Osteoblast (primary cell): ENCODE measurements at regions not wholly inside any gene's neighbourhood (a gene's known extent, or its start where the extent isn't known, plus 50 kb on each side); places are given as distances from the start of the nearest gene placed in this dataset.
A peak's percentile ranks its signal among the peaks of the same experiment; 100 is the strongest.

Experiments used
- DNase-seq: peaks from one replicate; pipeline ENCODE4 v3.0.0; 2011; ENCODE audit warnings: low spot score, mixed read lengths; ENCODE audit not compliant: insufficient read length; ENCODE audit errors: missing footprints
- H2AFZ ChIP-seq: 2 replicates; pipeline ENCODE4 v1.6.0; 2011; ENCODE audit warnings: mild to moderate bottlenecking, low read length
- H3K27ac ChIP-seq: 2 replicates; pipeline ENCODE4 v1.5.1; 2011; ENCODE audit warnings: mild to moderate bottlenecking, low read depth, low read length, moderate library complexity
- H3K27me3 ChIP-seq: 2 replicates; pipeline ENCODE4 v1.6.0; 2012; ENCODE audit warnings: mild to moderate bottlenecking, control low read depth, inconsistent platforms, low read length, moderate library complexity; ENCODE audit not compliant: insufficient read depth
- H3K36me3 ChIP-seq: 2 replicates; pipeline ENCODE4 v1.5.1; 2011; ENCODE audit warnings: mild to moderate bottlenecking, low read length, control low read depth, moderate library complexity; ENCODE audit not compliant: insufficient read depth
- H3K4me1 ChIP-seq: 2 replicates; pipeline ENCODE4 v1.5.1; 2011; ENCODE audit warnings: mild to moderate bottlenecking, low read length, control low read depth, moderate library complexity; ENCODE audit not compliant: insufficient read depth
- H3K4me2 ChIP-seq: 2 replicates; pipeline ENCODE4 v1.6.0; 2011; ENCODE audit warnings: mild to moderate bottlenecking, low read length; ENCODE audit not compliant: insufficient read depth
- H3K4me3 ChIP-seq: fragments of 200-600 bp; sonication (generic); 3 replicates; pipeline ENCODE4 v1.5.1; 2012; ENCODE audit warnings: mild to moderate bottlenecking, low read length, inconsistent platforms; ENCODE audit not compliant: insufficient read depth
- H3K79me2 ChIP-seq: 2 replicates; pipeline ENCODE4 v1.6.0; 2012; ENCODE audit warnings: mild to moderate bottlenecking, low read length, control low read depth, inconsistent platforms; ENCODE audit not compliant: insufficient read depth
- H3K9me3 ChIP-seq: 2 replicates; pipeline ENCODE4 v1.5.1; 2011; ENCODE audit warnings: low read depth, low read length, control low read depth
- H4K20me1 ChIP-seq: 2 replicates; pipeline ENCODE4 v1.6.0; 2012; ENCODE audit warnings: mild to moderate bottlenecking, low read length, control low read depth; ENCODE audit not compliant: insufficient read depth
- CTCF ChIP-seq: IDR thresholded peaks from 2 replicates; pipeline ENCODE4 v1.5.1; 2011; ENCODE audit warnings: mild to moderate bottlenecking, low read depth, low read length, moderate library complexity; ENCODE audit errors: extremely low read depth

DNA sequence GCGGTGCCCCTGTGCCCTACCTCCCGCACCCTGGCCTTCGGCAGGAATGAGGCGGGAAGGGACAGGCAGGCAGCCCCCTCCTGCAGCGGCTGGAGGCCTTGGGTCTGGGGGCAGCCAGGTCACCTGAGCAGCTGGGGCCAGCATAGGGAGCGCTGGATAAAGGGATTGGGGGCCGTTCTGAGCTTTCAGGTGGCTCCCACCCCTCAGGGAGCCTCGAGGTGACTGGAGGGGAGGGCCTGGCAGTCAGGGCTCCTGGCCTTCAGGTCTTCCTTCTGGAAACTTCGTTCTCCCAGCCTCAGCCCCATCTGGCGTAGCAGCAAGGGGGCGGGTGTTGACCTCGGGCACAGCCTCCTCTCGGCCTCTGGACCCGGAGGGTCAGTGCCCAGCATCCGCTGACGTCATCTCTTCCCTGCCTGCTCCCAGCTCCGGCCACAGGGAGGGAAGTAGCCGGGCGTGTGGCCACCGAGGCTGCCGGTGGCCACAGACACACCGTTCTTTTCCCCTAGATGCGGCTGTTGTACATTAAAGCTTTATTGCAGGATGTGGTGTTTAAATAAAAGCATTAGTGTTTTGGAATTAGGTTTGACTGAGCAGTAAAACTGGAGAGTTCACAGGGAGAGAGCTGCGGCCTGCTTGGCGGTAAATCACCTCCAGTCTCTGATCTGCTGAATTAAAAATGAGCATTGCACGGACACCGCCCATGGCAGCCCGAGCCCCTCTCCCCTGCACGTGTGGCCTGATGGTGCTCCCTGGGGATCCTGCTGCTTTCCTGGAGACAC, 80.0 kb upstream of the GATA5 start:
- peaks cover 66% of the 10 kb centered on the region for H3K27me3 ChIP-seq
- TF ChIP-seq CTCF, result no peak
- DNase-seq, result peak; percentile 97

DNA sequence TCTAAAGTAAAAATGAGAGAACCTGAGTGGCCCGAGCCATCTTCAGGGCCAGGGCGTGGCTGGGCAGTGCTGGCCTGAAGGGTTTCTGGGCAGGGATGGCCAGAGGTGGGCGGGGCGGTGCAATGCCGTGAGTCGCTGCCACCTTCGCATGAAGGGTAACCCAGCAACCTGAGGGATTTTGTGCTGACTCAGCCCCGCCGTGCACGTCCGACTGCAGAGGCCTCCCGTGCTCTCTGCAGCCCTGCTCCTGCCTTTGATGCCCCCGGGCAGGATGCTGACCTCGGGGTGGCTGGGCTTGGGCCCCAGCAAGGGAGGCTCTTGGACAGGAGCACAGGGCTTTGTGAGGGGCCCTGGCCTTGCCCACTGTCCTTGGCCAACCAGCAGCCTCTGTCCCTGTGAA, 81.7 kb upstream of the GATA5 start:
- H3K9me3 ChIP-seq, result no peaks in the 10 kb centered on the region
- no peaks in the 10 kb centered on the region for H3K4me1 ChIP-seq
- H3K27me3 ChIP-seq, result peaks cover 72% of the 10 kb centered on the region
- no peak overlapping the region for H2AFZ ChIP-seq
- TF ChIP-seq CTCF, result no peak
- no peaks in the 10 kb centered on the region for H4K20me1 ChIP-seq
- no peaks in the 10 kb centered on the region for H3K79me2 ChIP-seq
- H3K4me3 ChIP-seq, result no peak overlapping the region
- no peak overlapping the region for H3K4me2 ChIP-seq
- no peak for DNase-seq
- H3K27ac ChIP-seq, result no peak overlapping the region
- no peaks in the 10 kb centered on the region for H3K36me3 ChIP-seq

More for the DNA sequence above, 80.0 kb upstream of the GATA5 start:
- Histone ChIP-seq H3K4me2 (no peak overlapping the region), H3K4me3 (no peak overlapping the region), H3K4me1 (no peaks in the 10 kb centered on the region), H2AFZ (no peak overlapping the region), H3K36me3 (no peaks in the 10 kb centered on the region), H3K27ac (no peak overlapping the region), H3K79me2 (no peaks in the 10 kb centered on the region), H4K20me1 (no peaks in the 10 kb centered on the region), H3K9me3 (no peaks in the 10 kb centered on the region)

GRCh38 chr20:62557999-62558408, 82.2 kb upstream of the GATA5 start:
- DNase-seq, result no peak
- Histone ChIP-seq H3K27ac (no peak overlapping the region), H3K36me3 (no peaks in the 10 kb centered on the region), H3K79me2 (no peaks in the 10 kb centered on the region), H4K20me1 (no peaks in the 10 kb centered on the region), H3K27me3 (peaks cover 68% of the 10 kb centered on the region), H3K4me3 (no peak overlapping the region), H3K4me2 (no peak overlapping the region), H3K4me1 (no peaks in the 10 kb centered on the region), H2AFZ (no peak overlapping the region), H3K9me3 (no peaks in the 10 kb centered on the region)
- no peak for TF ChIP-seq CTCF

GRCh38 chr20:62558779-62559178, 83.0 kb upstream of the GATA5 start:
- Histone ChIP-seq H2AFZ (no peak overlapping the region), H3K79me2 (no peaks in the 10 kb centered on the region), H3K36me3 (no peaks in the 10 kb centered on the region), H3K4me1 (no peaks in the 10 kb centered on the region), H3K4me3 (no peak overlapping the region), H3K27me3 (peaks cover 61% of the 10 kb centered on the region), H3K4me2 (no peak overlapping the region), H3K9me3 (no peaks in the 10 kb centered on the region), H4K20me1 (no peaks in the 10 kb centered on the region), H3K27ac (no peak overlapping the region)
- DNase-seq, result no peak
- TF ChIP-seq CTCF, result no peak
